ENCODE measurements at regions not wholly inside any gene's neighbourhood (a gene's known extent, or its start where the extent isn't known, plus 50 kb on each side); places are given as distances from the start of the nearest gene placed in this dataset.

- TF ChIP-seq CTCF (IDR thresholded peaks at IDR 0.05) (no peak), POLR2A (IDR thresholded peaks at IDR 0.05) (no peak)
Measured at GRCh38 chr4:54556051-54556450, 101.7 kb upstream of the KIT start.

Data from tibial nerve (tissue), 3 donors.